IPS DF 19.7 (cell line): ENCODE measurements at regions not wholly inside any gene's neighbourhood (a gene's known extent, or its start where the extent isn't known, plus 50 kb on each side); places are given as distances from the start of the nearest gene placed in this dataset.
"Not testable (repeated sequence)": the region's sequence is repeated elsewhere in the genome, so short reads cannot be mapped to it uniquely, and the experiment has no call there.

Experiments used
- DNase-seq: peaks from one replicate; pipeline ENCODE4 v3.0.0-alpha.2; 2013; ENCODE audit warnings: low read depth, low spot score

DNA sequence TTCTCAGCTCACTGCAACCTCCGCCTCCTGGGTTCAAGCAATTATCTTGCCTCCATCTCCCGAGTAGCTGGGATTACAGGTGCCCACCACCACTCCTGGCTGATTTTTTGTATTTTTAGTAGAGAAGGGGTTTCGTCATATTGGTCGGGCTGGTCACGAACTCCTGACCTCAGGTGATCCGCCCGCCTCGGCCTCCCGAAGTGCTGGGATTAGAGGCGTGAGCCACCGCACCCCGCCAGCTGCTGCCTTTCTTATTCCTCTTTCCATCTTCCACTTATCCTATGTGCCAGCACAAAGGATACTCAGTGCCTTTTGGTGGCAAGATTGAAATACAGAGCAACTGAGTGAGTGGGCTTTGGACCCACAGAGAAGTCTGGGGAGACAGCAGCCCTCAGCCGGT, 97.6 kb upstream of the HES1 start:
- not testable (repeated sequence) for DNase-seq

DNA sequence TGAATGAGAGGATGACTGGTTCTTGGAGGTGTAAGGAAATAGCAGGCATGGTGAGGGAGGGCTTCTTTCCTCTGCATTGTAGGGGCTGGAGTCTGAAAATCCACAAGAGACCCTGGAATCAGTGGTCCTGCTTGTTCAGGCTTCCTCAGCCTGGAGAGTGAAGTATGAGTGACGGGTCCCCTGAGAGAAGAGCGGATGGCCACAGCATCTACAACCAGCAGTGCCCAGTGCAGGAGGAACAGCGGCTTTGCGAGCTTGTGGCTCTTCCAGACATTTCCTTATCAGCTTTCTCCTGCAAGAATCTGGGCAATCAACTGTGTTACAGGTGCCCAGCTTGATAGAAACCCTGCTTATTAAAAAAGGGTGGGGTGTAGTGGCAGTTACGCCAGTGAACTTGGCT, 97.0 kb upstream of the HES1 start:
- no peak for DNase-seq

DNA sequence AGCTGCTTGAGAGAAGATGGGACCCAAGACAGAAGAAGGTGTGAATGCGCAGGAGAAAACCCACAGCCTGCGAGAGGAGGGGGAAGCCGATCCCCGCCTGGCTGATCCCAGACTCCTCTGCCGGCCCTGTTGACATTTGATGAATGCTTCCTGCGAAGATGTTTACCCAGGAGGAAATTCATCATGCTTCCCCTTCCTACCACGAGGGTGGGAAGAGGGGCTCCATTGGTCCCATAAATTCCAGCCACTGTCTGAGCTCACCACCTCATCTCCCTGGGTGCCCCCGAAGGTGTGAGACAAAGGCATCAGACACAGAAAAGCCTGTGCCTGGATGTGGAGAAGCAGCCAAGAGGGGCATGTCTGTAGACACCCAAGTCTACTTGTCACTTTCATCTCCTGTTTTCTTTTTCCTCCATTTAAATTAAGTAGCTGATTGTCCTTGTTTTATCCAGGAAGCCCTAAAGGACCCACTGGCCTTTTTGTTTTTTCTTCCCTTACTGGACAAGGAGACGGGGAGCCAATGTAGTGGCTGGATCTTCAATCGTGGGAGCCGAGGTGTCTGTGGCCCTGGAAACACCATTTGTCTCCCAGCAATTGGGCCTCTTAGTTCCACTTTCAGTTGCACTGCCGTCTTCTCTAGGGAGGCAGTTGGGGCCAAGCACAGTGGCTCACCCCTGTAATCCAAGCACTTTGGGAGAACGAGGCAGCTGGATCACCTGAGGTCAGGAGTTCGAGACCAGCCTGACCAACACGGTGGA, 95.3 kb upstream of the HES1 start:
- no peak for DNase-seq

DNA sequence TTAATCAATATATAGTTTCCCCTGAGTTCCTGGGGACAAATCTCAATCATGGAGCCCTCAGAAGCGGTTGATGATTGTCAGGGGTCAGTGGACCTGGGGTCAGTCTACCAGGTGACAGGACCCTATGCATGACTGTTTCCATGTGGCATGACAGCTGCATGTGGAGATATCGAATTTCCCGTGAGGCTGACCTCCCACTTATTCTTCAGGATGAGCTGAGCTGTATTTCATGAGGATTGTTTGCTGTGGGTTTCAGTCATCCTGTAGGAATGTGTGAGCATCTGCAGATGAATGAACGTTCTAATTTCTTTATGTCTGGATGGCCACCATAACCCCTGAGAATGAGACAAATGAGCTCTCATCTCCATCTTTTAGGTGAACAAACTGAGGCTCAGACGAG, 93.0 kb upstream of the HES1 start:
- DNase-seq, result no peak

DNA sequence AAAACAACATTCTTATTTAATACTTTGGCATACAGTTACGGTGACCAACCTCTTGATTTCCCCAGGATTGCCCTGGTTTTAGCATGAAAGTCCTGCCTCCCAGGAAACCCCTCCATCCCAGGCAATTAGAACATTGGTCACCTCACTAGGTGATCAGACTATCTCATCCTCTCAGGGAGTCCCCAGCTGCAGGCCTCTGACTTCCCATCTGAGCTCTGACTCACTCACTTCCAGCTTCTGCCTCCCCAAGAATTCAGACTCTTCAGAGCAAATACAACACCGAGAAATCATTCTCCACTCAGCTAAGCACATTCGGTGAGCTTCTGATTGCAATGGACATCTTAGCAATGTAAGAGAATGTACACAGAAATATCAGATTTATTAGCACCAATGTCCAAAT, 92.4 kb upstream of the HES1 start:
- no peak for DNase-seq

DNA sequence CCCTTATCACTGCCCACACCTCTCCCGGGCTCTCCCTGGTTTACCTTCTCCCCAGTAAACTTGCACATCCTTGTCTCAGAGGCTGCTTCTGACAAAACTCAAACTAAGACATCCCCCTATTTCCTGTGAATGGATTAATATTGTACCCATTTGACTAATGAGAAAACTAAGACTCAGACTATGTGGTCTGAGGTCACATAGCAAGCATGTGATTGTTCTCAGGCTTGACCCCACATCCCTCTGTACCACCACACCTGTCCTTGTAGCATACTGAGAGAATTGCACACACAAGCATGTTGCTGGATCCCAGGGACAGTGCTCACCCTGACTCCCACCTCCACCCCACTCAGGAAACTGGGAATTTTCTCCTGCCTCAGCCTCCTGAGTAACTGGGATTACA, 90.7 kb upstream of the HES1 start:
- no peak for DNase-seq

DNA sequence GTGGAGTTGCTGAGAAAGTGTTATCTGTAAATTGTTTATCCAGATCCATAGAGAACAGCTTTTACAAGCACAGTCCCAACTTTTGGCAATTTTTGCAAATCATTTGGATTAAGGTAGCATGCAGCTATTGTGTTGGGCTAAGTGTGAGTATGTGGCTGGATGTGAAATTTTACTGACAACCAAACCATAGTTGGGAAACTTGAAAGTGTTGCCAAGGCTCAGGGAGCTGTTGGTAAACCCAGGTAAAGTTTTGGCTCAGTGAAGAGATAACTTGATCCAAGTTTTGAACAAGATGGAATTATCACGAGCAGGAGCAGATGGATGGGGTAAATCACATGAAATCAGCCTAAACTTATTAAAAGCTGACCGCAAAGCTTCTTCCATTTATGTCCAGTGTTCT, 90.0 kb upstream of the HES1 start:
- DNase-seq, result no peak

DNA sequence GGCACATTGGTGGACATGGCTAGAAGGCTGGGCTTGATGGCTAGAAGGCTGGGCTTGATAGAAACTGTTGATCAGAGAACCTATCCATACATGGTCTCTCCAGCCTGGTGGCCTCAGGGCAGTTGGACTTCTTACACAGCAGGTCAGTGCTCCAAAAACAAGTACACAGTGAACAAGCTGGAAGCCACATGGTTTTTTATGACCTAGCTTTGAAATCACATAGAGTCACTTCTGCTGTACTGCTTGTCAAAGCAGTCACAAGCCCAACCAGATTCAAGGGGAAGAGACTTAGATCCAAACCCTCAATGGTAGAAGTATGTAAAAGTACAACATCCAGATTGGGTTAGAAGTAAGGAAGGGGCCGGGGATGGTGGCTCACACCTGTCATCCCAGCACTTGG, 89.4 kb upstream of the HES1 start:
- DNase-seq, result no peak

DNA sequence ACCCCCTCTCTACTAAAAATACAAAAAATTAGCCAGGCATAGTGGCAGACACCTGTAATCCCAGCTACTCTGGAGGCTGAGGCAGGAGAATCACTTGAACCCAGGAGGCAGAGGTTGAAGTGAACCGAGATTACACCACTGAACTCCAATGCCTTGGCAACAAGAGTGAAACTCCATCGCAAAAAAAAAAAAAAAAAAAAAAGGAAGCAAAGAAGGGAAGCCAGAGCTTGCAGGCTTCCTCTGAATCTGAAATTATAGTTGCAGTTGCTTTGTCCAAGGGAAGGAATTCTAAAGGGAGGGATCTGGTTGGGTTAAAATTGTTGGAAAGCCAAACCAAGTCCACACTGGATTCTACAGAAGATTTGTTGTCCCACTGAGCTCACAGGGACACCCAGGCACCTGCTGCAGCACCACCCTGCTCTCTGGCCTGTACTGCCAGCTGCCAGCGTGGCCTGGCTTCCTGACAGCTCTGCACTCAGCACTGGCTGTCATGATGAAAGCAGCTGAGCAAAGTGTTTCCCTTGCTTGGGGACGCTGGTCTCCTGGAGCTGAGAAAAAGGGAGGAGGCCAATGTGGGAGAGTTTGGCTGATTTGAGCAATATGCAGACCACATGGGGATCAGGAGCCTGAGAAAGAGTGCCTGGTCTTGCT, 88.8 kb upstream of the HES1 start:
- no peak for DNase-seq

DNA sequence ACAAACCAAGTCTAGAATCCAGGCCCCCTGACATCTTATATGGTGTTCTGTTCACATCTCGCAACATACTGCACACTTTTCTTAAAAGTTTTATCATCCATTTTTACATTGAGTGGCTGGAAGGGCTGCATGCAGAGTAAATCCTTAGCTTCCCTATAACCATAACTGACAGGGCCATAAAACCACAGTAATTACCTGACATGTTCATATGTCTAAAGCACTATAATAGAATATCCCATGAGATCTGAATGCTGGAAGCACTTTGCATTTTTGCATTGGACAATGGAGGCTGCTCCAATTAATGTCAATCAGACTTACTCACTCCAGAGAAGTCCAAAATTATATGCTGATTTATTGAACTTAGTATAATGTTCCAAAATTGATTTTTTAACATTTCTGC, 86.6 kb upstream of the HES1 start:
- DNase-seq, result no peak

DNA sequence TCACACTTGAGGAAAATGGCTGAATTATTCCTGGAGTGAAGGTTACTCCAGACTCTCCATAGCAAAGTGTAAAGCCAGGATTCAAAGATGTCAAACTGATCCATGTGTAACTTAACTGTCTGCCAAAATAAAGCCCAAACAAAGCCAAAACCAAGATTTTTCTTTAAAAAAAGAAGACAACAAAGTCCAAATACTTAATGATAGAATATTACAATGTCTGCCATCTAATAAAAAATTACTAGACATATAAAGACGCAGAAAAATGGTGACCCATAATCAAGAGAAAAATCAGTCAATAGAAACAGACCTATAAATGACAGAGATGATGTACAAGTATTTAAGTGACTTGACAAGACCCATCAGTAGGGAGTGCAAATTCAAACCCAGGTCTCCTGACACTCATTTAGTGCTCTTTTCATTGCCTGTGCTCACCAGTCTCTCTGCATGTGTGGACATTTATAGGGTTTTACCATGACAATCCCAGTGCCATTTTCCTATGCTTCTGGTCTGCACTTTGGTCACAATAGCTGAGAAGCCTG, 85.1 kb upstream of the HES1 start:
- DNase-seq, result no peak

DNA sequence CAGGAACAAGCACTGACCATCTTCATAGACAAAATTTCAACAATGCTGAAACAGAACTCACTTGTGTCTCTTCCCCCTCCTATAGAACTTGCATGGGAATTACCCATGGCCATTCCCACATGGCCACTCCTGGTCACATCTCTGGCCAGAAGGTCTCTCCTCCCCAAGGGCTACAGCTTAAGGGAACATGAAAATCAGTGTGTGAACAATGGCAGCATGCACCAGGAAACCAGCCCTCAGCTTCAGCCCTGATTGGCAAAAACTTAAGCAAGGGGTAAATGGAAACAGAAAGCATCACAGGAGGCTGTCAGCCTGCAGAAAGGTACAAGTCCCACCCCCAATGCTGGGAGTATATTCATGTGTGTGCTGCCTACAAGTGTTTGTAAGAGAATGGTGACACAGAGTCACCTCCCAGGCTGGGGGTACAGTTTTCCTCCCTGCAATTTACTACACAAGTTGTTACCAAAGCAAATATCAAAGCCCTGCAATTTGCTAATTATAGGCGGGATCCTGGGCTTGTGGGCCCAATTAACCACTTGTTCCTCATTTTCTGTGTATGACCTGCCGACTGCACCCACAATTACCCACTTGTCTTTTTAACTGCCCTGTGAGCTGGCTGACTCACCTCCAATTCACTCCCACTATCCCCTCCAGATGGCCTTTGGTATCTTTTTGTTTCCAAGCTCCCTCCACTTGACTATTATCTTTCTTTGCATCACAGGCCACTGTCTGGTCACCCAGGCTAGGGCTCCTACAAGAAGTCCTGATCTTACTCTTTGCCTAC, 84.4 kb upstream of the HES1 start:
- no peak for DNase-seq

DNA sequence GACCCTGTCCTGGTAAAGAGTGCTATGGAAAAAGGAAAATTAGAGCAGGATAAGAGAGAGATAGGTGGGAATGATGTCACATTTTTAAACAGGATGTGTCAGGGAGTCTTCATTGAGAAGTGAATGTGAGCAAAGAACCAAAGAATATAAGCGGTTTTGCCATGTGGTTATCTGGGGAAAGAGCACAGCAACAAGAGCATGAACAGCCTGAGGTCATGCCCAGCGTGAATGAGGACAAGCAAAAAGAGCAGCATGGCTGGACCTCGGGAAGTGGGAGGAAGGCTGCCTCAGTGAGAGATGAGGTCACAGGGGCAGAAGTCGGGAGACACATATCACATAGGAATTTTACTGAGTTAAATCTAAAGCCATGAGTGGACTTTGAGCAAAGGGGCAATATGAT, 82.8 kb upstream of the HES1 start:
- DNase-seq, result no peak

DNA sequence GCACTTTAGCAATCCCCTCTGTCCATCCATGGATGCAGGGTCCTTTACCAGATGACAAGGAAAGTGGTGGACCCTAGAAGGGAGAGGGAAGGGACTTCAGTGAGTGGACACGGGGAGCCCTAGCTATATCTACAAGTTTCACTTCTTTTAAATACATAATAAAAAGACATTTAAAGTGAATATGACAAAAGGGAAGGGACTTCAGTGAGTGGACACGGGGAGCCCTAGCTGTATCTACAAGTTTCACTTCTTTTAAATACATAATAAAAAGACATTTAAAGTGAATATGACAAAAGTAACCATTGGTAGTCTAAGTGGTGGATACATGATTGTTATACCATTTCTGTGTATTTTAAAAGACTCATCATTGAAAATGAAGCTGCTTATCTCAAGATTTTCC, 81.9 kb upstream of the HES1 start:
- no peak for DNase-seq

DNA sequence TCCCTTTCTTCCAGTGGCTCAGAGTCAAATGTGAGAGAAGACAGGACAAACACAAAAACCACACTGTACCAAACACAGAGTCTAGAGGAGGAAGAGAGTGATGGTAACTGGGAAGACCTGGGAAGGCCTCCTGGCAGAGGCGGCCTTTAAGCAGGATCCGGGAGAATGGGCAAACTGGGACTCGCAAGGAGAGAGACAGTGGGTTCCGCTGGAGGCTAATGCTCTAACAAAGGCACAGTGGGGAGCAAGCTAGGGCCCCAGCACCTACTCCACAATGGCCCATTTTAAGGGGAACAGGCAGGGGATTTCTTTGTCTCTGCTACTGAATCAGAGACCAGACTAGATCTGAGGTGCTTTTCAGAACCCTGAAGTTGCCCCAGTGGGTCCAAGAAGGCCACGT, 81.4 kb upstream of the HES1 start:
- no peak for DNase-seq

DNA sequence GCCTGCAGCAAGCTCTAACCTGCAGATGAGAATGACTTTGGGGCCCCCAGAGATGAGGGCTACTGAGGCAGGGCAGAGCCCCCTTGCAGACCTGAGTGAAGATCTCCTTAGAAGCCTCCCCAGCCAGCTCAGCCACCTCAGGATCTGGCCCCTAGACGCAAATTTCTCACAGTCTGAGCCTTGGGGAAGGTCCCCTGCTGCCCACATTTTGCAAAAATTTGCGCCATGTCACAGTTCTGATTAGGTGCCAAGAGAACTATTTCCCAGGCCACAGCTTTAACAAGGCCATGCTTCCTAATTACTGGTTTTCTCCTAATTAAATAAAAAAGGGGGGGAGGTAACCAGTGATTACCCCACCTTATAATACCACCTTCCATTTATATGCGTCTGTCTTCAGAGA, 81.0 kb upstream of the HES1 start:
- no peak for DNase-seq

DNA sequence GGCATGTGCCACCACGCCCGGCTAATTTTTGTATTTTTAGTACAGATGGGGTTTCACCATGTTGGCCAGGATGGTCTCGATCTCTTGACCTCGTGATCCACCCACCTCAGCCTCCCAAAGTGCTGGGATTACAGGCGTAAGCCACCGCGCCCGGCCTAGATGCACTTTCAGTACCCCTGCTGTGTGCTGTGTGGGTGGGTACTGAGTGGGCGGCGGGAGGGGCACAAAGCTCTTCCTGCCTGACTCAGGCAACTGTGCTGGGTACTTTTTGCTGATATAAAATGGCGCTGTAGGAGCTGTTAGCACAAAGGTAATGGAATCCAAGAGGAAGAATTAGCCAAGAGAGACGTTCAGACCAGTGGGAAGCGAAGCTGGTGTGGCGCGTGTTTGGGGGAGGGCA, 79.6 kb upstream of the HES1 start:
- DNase-seq, result not testable (repeated sequence)

DNA sequence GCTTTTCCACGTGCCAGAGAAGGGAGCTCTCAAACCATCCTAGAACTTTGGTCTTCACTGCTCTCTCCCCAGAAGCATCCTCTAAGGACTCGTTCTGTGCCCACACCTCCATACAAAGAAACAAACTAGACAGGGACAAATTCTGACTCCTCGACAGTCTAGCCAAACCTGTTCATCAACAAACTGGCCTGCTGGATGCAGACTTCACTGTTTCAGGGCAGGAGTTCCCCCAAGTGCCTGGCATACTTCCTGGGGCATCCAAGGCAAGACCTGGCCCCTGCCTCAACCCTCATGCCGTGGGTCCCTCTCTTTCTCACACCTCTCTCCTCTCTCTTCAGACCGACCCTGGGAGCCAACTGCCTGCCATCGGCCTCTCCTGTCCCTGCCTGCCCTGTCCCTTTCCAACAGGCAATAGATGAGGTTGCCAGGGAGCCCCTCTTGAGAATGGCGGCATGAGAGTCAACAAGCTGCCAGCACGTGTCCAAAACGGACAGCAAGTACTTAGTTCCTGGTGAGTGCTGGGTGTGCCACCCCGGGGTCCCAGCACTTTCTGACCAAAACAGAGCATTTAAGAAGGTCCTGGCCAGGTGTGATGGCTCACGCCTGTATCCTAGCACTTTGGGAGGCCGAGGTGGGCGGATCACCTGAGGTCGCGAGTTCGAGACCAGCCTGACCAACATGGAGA, 79.1 kb upstream of the HES1 start:
- no peak for DNase-seq

DNA sequence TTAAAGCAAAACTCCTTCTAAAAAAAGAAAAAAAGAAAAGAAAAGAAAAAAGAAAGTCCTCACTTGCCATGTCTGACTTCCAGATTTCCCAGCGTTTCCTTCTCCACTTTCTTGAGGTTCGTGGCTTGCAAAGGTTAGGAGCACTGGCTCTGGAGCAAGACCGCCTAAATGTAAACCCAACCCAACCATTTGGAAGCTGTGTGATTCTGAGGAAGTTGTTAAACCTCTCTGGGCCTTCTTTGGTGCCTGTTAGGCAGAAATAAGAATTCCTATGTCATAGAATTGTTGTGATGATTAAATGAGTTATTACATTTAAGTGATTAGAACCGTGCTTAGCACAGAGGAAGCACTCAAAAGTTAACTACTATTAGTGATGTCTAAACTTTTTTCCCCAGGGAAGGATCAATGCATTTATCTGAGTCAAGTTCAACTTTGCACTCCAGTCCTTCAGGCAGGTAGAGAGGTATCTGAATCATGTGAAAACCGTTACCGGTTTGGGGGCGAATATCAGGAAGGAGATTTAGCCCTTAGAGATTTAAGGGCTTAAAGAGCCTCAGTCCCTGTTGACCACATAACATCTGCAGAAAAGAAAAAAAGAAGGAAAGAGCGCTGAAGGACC, 78.3 kb upstream of the HES1 start:
- no peak for DNase-seq

DNA sequence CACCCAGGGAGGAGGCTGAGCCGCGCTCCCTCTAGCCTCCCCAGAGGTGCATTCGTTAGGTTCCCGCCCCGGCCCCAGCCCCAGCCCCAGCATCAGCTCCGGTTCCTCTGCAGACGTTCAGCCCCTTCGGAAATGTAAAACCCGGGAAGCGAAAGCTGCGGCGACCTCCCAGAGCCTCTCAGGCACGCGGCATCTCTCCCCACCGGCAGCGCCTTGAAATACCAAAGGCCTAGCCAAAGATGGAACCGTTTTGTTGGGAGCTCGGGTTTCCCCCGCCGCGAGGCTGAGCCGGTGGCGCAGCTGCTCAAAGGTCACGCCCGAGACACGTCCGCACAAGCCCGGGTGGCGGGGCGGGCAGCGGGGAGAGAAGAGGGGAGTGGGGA, 77.8 kb upstream of the HES1 start:
- peak; percentile 72 for DNase-seq

DNA sequence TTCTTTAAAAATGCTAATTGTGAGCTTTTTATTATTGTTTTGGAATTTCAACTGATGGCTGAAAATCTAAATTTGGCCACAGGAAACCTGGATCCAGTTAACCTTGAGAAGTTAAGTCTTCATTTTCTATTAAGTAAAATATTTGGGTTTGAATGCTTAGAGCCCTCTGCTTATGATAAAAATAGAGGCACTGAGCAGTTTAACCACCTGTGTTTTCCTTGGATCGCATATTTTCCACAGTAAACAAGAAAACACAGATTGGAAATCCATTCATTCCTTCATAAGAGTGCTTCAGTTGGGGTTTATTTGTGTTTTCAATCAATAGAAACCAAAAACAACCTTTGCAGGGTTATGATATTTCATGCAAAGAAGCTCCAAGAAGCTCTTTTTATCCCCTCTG, 77.2 kb upstream of the HES1 start:
- no peak for DNase-seq
